OCI-LY7 (cell line): ENCODE measurements at regions not wholly inside any gene's neighbourhood (a gene's known extent, or its start where the extent isn't known, plus 50 kb on each side); places are given as distances from the start of the nearest gene placed in this dataset.
A peak's percentile ranks its signal among the peaks of the same experiment; 100 is the strongest.

Source experiments
- BruUV-seq: library from RNA; stranded (reverse); fragments of 400-500 nt; replicated peaks from 2 replicates; lab custom pipeline; 2021; lab: Mats Ljungman, UMichigan
- CTCF ChIA-PET: fragments of 300-600 bp; sonication (Branson Sonifier 250); formaldehyde crosslinking; loops from one replicate; lab custom pipeline; 2022; ENCODE audit warnings: antibody characterized with exemption; ENCODE audit not compliant: unreplicated experiment; lab: Charles Lee
- POLR2A ChIA-PET: fragments of 300-600 bp; sonication (Branson Sonifier 250); formaldehyde crosslinking; loops from one replicate; lab custom pipeline; 2022; ENCODE audit warnings: antibody characterized with exemption; lab: Charles Lee
- DNase-seq: peaks from one replicate; pipeline ENCODE4 v3.0.0-alpha.2; 2015; ENCODE audit warnings: low spot score
- H2AFZ ChIP-seq: fragments of 200-600 bp; sonication (generic), shearing (Covaris generic); 2 replicates; pipeline ENCODE4 v1.6.1; 2014; ENCODE audit warnings: mild to moderate bottlenecking, antibody characterized with exemption, low read length, moderate library complexity
- H3K27ac ChIP-seq: fragments of 200-600 bp; sonication (generic); 2 replicates; pipeline ENCODE4 v1.5.1; 2014; ENCODE audit warnings: mixed run types, low read depth, mild to moderate bottlenecking, moderate library complexity, low read length, inconsistent platforms; ENCODE audit not compliant: poor library complexity, severe bottlenecking
- H3K36me3 ChIP-seq: fragments of 200-600 bp; sonication (generic); 2 replicates; pipeline ENCODE4 v1.6.1; 2014; ENCODE audit warnings: mild to moderate bottlenecking, antibody characterized with exemption, low read length, moderate library complexity, mixed read lengths; ENCODE audit not compliant: insufficient read depth
- H3K4me1 ChIP-seq: fragments of 200-600 bp; sonication (generic); 2 replicates; pipeline ENCODE4 v1.5.1; 2014; ENCODE audit warnings: mild to moderate bottlenecking, low read length; ENCODE audit not compliant: insufficient read depth, poor library complexity, severe bottlenecking
- H3K4me2 ChIP-seq: fragments of 200-600 bp; sonication (generic); 2 replicates; pipeline ENCODE4 v1.6.1; 2014; ENCODE audit warnings: mild to moderate bottlenecking, low read length
- H3K4me3 ChIP-seq: fragments of 200-600 bp; sonication (generic); 2 replicates; pipeline ENCODE4 v1.5.1; 2014; ENCODE audit warnings: mild to moderate bottlenecking, low read depth, low read length; ENCODE audit not compliant: poor library complexity, severe bottlenecking
- H3K79me2 ChIP-seq: fragments of 200-600 bp; sonication (generic); 2 replicates; pipeline ENCODE4 v1.6.1; 2016; ENCODE audit warnings: low read depth, mild to moderate bottlenecking, low read length, moderate library complexity, mixed read lengths; ENCODE audit not compliant: insufficient read depth
- H3K9me2 ChIP-seq: fragments of 200-600 bp; sonication (generic); 2 replicates; pipeline ENCODE4 v1.6.1; 2016; ENCODE audit warnings: mild to moderate bottlenecking, low read length, mixed read lengths; ENCODE audit not compliant: insufficient read depth
- H3K9me3 ChIP-seq: fragments of 200-600 bp; sonication (generic); 2 replicates; pipeline ENCODE4 v1.6.1; 2014; ENCODE audit warnings: mild to moderate bottlenecking, mixed run types, low read length, mixed read lengths
- H4K20me1 ChIP-seq: fragments of 200-600 bp; sonication (generic); 2 replicates; pipeline ENCODE4 v1.6.1; 2014; ENCODE audit warnings: mild to moderate bottlenecking, antibody characterized with exemption, low read length, moderate library complexity, mixed read lengths; ENCODE audit not compliant: insufficient read depth
- CTCF ChIP-seq: fragments of 200-600 bp; sonication (generic); conservative IDR thresholded peaks from 2 replicates; pipeline ENCODE4 v1.5.1; 2014; ENCODE audit warnings: mild to moderate bottlenecking, antibody characterized with exemption, low read length, moderate library complexity, mixed read lengths
- EZH2phosphoT487 ChIP-seq: fragments of 200-600 bp; sonication (generic); IDR thresholded peaks from 2 replicates; pipeline ENCODE4 v1.6.1; 2018; ENCODE audit warnings: low read depth, borderline replicate concordance, mild to moderate bottlenecking, mixed run types, antibody characterized with exemption, low read length, moderate library complexity, mixed read lengths
- intact Hi-C: fragments of 100-400 bp; cut with micrococcal nuclease; formaldehyde crosslinking; loops from one replicate; pipeline ENCODE4 v1.10.0; 2022; ENCODE audit not compliant: unreplicated experiment

- no peak for DNase-seq
- H3K27ac ChIP-seq = no peak overlapping the region
- no peak for TF ChIP-seq CTCF
- no peak for TF ChIP-seq EZH2phosphoT487
- BruUV-seq = no TSS peak
- H2AFZ ChIP-seq = no peak overlapping the region
- H3K4me3 ChIP-seq = no peak overlapping the region
- H3K79me2 ChIP-seq = no peaks in the 10 kb centered on the region
- H3K4me1 ChIP-seq = no peaks in the 10 kb centered on the region
- intact Hi-C loops = no loop called here
- H3K9me2 ChIP-seq = no peaks in the 10 kb centered on the region
- no peak overlapping the region for H3K4me2 ChIP-seq
- H3K9me3 ChIP-seq = no peaks in the 10 kb centered on the region
- ChIA-PET POLR2A (interaction anchor here (1.1 kb wide), 1 partner anchor 32 kb away, joined by 4 read pairs; no protein-coding TSS in a partner anchor), CTCF (no interaction called here)
- H3K36me3 ChIP-seq = no peaks in the 10 kb centered on the region
- H4K20me1 ChIP-seq = no peaks in the 10 kb centered on the region
Observed at GRCh38 chr9:4435197-4435596, 55.1 kb upstream of the SLC1A1 start.

- H3K4me2 ChIP-seq = no peak overlapping the region
- no peak overlapping the region for H3K27ac ChIP-seq
- TF ChIP-seq CTCF = no peak
- no peaks in the 10 kb centered on the region for H3K9me3 ChIP-seq
- no peaks in the 10 kb centered on the region for H3K36me3 ChIP-seq
- H3K79me2 ChIP-seq = no peaks in the 10 kb centered on the region
- no peaks in the 10 kb centered on the region for H3K4me1 ChIP-seq
- no TSS peak for BruUV-seq
- H4K20me1 ChIP-seq = no peaks in the 10 kb centered on the region
- DNase-seq = no peak
- H3K4me3 ChIP-seq = no peak overlapping the region
- no peaks in the 10 kb centered on the region for H3K9me2 ChIP-seq
- ChIA-PET CTCF (no interaction called here), POLR2A (no interaction called here)
- intact Hi-C loops = no loop called here
- no peak overlapping the region for H2AFZ ChIP-seq
Observed at GRCh38 chr9:4433379-4433778, 56.9 kb upstream of the SLC1A1 start.

- H3K9me3 ChIP-seq = no peaks in the 10 kb centered on the region
- no peak for TF ChIP-seq EZH2phosphoT487
- TF ChIP-seq CTCF = no peak
- no peak overlapping the region for H3K4me3 ChIP-seq
- no peak overlapping the region for H3K4me2 ChIP-seq
- peak; percentile 2 for DNase-seq
- no peaks in the 10 kb centered on the region for H4K20me1 ChIP-seq
- ChIA-PET CTCF (no interaction called here), POLR2A (interaction anchor here (0.6 to 0.7 kb wide), 2 partner anchors 140 to 204 kb away, joined by 3 read pairs; no protein-coding TSS in a partner anchor)
- H3K27ac ChIP-seq = no peak overlapping the region
- intact Hi-C loops = no loop called here
- no peaks in the 10 kb centered on the region for H3K79me2 ChIP-seq
- no peaks in the 10 kb centered on the region for H3K36me3 ChIP-seq
- no peak overlapping the region for H2AFZ ChIP-seq
- no peaks in the 10 kb centered on the region for H3K9me2 ChIP-seq
- no TSS peak for BruUV-seq
- H3K4me1 ChIP-seq = no peaks in the 10 kb centered on the region
Observed at GRCh38 chr9:4430432-4431261, 59.6 kb upstream of the SLC1A1 start.
